ENCODE measurements at regions not wholly inside any gene's neighbourhood (a gene's known extent, or its start where the extent isn't known, plus 50 kb on each side); places are given as distances from the start of the nearest gene placed in this dataset.

DNA sequence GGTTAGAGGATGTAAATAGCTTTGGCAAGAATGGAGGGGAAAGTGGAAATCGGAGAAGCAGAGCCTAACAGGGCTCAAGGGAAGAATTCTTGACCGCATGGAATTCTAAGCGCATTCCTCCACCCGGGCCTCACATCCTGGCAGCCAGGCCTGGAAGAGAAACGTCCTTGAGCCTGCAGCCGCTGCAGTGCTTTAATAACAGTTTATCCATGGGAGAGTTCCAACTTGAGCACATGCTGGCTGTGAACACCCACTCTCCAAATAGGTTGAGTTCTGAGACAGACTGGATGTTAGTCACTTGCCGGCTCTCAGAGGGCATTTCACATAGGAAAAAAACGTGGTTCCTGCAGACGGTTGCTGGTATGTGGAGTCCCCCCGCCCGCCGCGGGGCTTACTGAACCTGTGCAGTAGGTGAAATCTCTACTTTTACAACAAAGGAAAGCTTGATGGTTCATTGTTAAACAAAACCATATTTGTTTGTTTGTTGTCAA, 61.4 kb upstream of the STEAP1B start:
- POLR2A ChIA-PET, result no interaction called here

DNA sequence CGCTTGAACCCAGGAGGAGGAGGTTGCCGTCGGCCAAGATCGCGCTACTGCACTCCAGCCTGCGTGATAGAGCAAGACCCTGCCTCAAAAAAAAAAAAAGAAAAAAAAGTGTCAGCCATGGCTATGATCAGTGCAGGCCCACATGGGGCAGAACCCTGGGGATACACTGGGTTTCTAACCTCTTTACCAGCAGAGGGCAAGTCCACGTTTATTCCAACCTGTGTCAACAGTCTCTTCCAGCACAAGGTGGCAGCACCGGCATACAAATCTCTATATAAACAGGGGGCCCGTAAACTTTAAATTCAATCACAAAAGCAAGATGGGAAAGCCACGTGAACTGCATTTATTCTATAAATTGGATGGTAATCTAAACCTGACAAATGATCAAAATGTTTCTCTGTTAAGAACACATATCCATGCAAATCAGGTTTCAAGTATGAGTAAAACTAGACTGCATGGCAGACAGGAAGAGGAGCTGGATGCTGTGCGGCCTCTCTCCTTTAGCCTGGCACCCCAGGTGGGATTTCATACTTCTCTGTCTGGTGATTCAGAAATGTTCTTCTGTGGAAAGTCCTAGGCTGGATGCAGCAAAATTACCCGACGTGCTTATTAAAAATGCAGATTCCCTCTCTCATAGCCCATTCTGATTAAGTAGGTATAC, 60.0 kb upstream of the STEAP1B start:
- intact Hi-C loops (cut with micrococcal nuclease), result loop anchor here (1.0 to 10.0 kb wide), 5 partner anchors 166 to 495 kb away; no protein-coding TSS in a partner anchor
- no peak overlapping the region for H3K4me3 ChIP-seq (replicated peaks in 1 of 2; ENCODE audit: low read depth in 1 of 2, low read length in 2 of 2)
- ATAC-seq, result peak; percentile 99
- CTCF ChIA-PET, result interaction anchor here (0.7 to 7.8 kb wide), 11 partner anchors 18 to 526 kb away, joined by 3 to 195 read pairs (median 4); partner anchors contain the start of gene IL6
- peak overlapping the region; percentile 74 for H2AFZ ChIP-seq (ENCODE audit: low read depth, low read length, poor library complexity, severe bottlenecking)
- H3K36me3 ChIP-seq (ENCODE audit: control insufficient read depth in 1 of 2, insufficient read depth in 2 of 2, low read length in 2 of 2), result no peaks in the 10 kb centered on the region
- H3K9me2 ChIP-seq (ENCODE audit: insufficient read depth), result no peaks in the 10 kb centered on the region
- no peaks in the 10 kb centered on the region for H3K4me1 ChIP-seq (ENCODE audit: control insufficient read depth in 1 of 2, insufficient read depth in 2 of 2, low read length in 2 of 2)
- H3K27ac ChIP-seq (ENCODE audit: low read depth, low read length), result no peak overlapping the region
- no peaks in the 10 kb centered on the region for H3K27me3 ChIP-seq (ENCODE audit: insufficient read depth, low read length)
- no peaks in the 10 kb centered on the region for H4K20me1 ChIP-seq (ENCODE audit: insufficient read depth)
- H3K9me3 ChIP-seq (ENCODE audit: control insufficient read depth in 1 of 2, insufficient read depth in 1 of 2, low read depth in 1 of 2, low read length in 2 of 2), result no peaks in the 10 kb centered on the region
- H3K79me2 ChIP-seq (ENCODE audit: insufficient read depth, low read length), result no peaks in the 10 kb centered on the region
- peak; percentile 71 for DNase-seq (ENCODE audit: low read depth, low spot score)
- no TSS peak for BruUV-seq (replicated peaks)
- RAD21 ChIA-PET (ENCODE audit: low non-redundant PET in 1 of 2, low total read pairs in 2 of 2, uncharacterized antibody in 2 of 2, unreplicated experiment in 2 of 2), result interaction anchor here (0.6 to 1.9 kb wide), 11 partner anchors 165 to 1302 kb away, joined by 3 to 9 read pairs (median 4); partner anchors contain the start of gene IL6 (in 1 of the 2)
- no peak overlapping the region for H3K9ac ChIP-seq (ENCODE audit: low read length)
- POLR2A ChIA-PET, result interaction anchor here (0.8 to 1.0 kb wide), 2 partner anchors 168 to 296 kb away, joined by 3 read pairs; no protein-coding TSS in a partner anchor
- H3K4me2 ChIP-seq (ENCODE audit: low read length), result no peak overlapping the region; the same call in 1 of the 2 replicates
- TF ChIP-seq YY1 (IDR thresholded peaks at IDR 0.05; ENCODE audit: extremely low read depth, insufficient replicate concordance, low read depth, low read length) (no peak), ZFX (IDR thresholded peaks at IDR 0.05) (no peak), SP1 (IDR thresholded peaks at IDR 0.05; ENCODE audit: low read depth) (no peak), CEBPB (IDR thresholded peaks at IDR 0.05; ENCODE audit: low read depth) (no peak), POLR2AphosphoS5 (IDR thresholded peaks at IDR 0.05; ENCODE audit: low read depth, low read length) (no peak), POLR2A (IDR thresholded peaks at IDR 0.05; ENCODE audit: borderline replicate concordance, extremely low read depth, insufficient read depth, insufficient read length) (no peak), RAD21 (IDR thresholded peaks at IDR 0.05; ENCODE audit: low read depth) (peak; percentile 90), FOSL1 (IDR thresholded peaks at IDR 0.05; ENCODE audit: low read depth) (no peak), EZH2phosphoT487 (IDR thresholded peaks at IDR 0.05; ENCODE audit: borderline replicate concordance) (no peak), SIN3A (IDR thresholded peaks at IDR 0.05; ENCODE audit: low read depth) (no peak), EZH2 (IDR thresholded peaks at IDR 0.05) (no peak), ZNF274 (IDR thresholded peaks at IDR 0.05; ENCODE audit: low read depth, low read length) (no peak), JUND (IDR thresholded peaks at IDR 0.05) (no peak), SRF (IDR thresholded peaks at IDR 0.05; ENCODE audit: low read depth) (no peak)
- TF ChIP-seq, protein P1, sequence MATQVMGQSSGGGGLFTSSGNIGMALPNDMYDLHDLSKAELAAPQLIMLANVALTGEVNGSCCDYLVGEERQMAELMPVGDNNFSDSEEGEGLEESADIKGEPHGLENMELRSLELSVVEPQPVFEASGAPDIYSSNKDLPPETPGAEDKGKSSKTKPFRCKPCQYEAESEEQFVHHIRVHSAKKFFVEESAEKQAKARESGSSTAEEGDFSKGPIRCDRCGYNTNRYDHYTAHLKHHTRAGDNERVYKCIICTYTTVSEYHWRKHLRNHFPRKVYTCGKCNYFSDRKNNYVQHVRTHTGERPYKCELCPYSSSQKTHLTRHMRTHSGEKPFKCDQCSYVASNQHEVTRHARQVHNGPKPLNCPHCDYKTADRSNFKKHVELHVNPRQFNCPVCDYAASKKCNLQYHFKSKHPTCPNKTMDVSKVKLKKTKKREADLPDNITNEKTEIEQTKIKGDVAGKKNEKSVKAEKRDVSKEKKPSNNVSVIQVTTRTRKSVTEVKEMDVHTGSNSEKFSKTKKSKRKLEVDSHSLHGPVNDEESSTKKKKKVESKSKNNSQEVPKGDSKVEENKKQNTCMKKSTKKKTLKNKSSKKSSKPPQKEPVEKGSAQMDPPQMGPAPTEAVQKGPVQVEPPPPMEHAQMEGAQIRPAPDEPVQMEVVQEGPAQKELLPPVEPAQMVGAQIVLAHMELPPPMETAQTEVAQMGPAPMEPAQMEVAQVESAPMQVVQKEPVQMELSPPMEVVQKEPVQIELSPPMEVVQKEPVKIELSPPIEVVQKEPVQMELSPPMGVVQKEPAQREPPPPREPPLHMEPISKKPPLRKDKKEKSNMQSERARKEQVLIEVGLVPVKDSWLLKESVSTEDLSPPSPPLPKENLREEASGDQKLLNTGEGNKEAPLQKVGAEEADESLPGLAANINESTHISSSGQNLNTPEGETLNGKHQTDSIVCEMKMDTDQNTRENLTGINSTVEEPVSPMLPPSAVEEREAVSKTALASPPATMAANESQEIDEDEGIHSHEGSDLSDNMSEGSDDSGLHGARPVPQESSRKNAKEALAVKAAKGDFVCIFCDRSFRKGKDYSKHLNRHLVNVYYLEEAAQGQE (IDR thresholded peaks at IDR 0.05; ENCODE audit: low read depth), result no peak
- TF ChIP-seq, protein P2, sequence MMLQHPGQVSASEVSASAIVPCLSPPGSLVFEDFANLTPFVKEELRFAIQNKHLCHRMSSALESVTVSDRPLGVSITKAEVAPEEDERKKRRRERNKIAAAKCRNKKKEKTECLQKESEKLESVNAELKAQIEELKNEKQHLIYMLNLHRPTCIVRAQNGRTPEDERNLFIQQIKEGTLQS (IDR thresholded peaks at IDR 0.05), result no peak
- TF ChIP-seq, protein P3, sequence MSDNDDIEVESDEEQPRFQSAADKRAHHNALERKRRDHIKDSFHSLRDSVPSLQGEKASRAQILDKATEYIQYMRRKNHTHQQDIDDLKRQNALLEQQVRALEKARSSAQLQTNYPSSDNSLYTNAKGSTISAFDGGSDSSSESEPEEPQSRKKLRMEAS (IDR thresholded peaks at IDR 0.05), result peak; percentile 16; the same call in 1 of the 2 replicates

More for the DNA sequence above, 61.4 kb upstream of the STEAP1B start:
- H3K4me2 ChIP-seq (ENCODE audit: low read length), result no peak overlapping the region
- no peaks in the 10 kb centered on the region for H3K9me3 ChIP-seq (ENCODE audit: control insufficient read depth in 1 of 2, insufficient read depth in 1 of 2, low read depth in 1 of 2, low read length in 2 of 2)
- H3K4me1 ChIP-seq (ENCODE audit: control insufficient read depth in 1 of 2, insufficient read depth in 2 of 2, low read length in 2 of 2), result no peaks in the 10 kb centered on the region
- no TSS peak for BruUV-seq (replicated peaks)
- H4K20me1 ChIP-seq (ENCODE audit: insufficient read depth), result no peaks in the 10 kb centered on the region
- TF ChIP-seq SIN3A (IDR thresholded peaks at IDR 0.05; ENCODE audit: low read depth) (no peak), TCF7L2 (IDR thresholded peaks at IDR 0.05; ENCODE audit: borderline replicate concordance, extremely low read depth, insufficient read depth, insufficient read length) (no peak)
- no peak overlapping the region for H3K9ac ChIP-seq (ENCODE audit: low read length)
- intact Hi-C loops (cut with micrococcal nuclease), result no loop called here
- CTCF ChIA-PET, result interaction anchor here (0.7 to 7.8 kb wide), 5 partner anchors 165 to 494 kb away, joined by 3 to 195 read pairs (median 15); partner anchors contain the start of gene IL6
- no peak overlapping the region for H2AFZ ChIP-seq (ENCODE audit: low read depth, low read length, poor library complexity, severe bottlenecking)
- H3K79me2 ChIP-seq (ENCODE audit: insufficient read depth, low read length), result no peaks in the 10 kb centered on the region
- no peaks in the 10 kb centered on the region for H3K27me3 ChIP-seq (ENCODE audit: insufficient read depth, low read length)
- no peaks in the 10 kb centered on the region for H3K36me3 ChIP-seq (ENCODE audit: control insufficient read depth in 1 of 2, insufficient read depth in 2 of 2, low read length in 2 of 2)
- no peak overlapping the region for H3K27ac ChIP-seq (ENCODE audit: low read depth, low read length)
- RAD21 ChIA-PET (ENCODE audit: low non-redundant PET in 1 of 2, low total read pairs in 2 of 2, uncharacterized antibody in 2 of 2, unreplicated experiment in 2 of 2), result interaction anchor here (0.8 to 1.9 kb wide), 4 partner anchors 163 to 178 kb away, joined by 3 to 5 read pairs (median 4); no protein-coding TSS in a partner anchor
- no peak overlapping the region for H3K4me3 ChIP-seq (replicated peaks in 1 of 2; ENCODE audit: low read depth in 1 of 2, low read length in 2 of 2)
- no peaks in the 10 kb centered on the region for H3K9me2 ChIP-seq (ENCODE audit: insufficient read depth)
- DNase-seq (ENCODE audit: low read depth, low spot score), result no peak
- ATAC-seq, result no peak

Measured in HCT116 (cell line).